ENCODE measurements at regions not wholly inside any gene's neighbourhood (a gene's known extent, or its start where the extent isn't known, plus 50 kb on each side); places are given as distances from the start of the nearest gene placed in this dataset.

GRCh38 chr18:37702841-37703240 lies 137.2 kb upstream of the CELF4 start:
- no peaks in the 10 kb centered on the region for H3K79me2 ChIP-seq (ENCODE audit: insufficient read depth, low read length)
- H3K27ac ChIP-seq (ENCODE audit: low read depth, low read length, poor library complexity, severe bottlenecking): no peak overlapping the region
- no peaks in the 10 kb centered on the region for H3K9me2 ChIP-seq (ENCODE audit: low read depth, low read length)
- H4K20me1 ChIP-seq (ENCODE audit: insufficient read depth, low read length): no peaks in the 10 kb centered on the region
- H3K4me3 ChIP-seq (ENCODE audit: low read depth, low read length, poor library complexity, severe bottlenecking): no peak overlapping the region
- H3K4me1 ChIP-seq (ENCODE audit: insufficient read depth, low read length, severe bottlenecking): no peaks in the 10 kb centered on the region
- no peaks in the 10 kb centered on the region for H3K36me3 ChIP-seq (ENCODE audit: insufficient read depth, low read length)
- H3K4me2 ChIP-seq (ENCODE audit: low read length): no peak overlapping the region
- H3K9me3 ChIP-seq (ENCODE audit: low read length): no peaks in the 10 kb centered on the region
- H3K27me3 ChIP-seq (ENCODE audit: insufficient read depth, low read length): no peaks in the 10 kb centered on the region
- no peak overlapping the region for H3K9ac ChIP-seq (ENCODE audit: low read length)
- H2AFZ ChIP-seq (ENCODE audit: low read length): no peak overlapping the region
- TF ChIP-seq, protein P1, sequence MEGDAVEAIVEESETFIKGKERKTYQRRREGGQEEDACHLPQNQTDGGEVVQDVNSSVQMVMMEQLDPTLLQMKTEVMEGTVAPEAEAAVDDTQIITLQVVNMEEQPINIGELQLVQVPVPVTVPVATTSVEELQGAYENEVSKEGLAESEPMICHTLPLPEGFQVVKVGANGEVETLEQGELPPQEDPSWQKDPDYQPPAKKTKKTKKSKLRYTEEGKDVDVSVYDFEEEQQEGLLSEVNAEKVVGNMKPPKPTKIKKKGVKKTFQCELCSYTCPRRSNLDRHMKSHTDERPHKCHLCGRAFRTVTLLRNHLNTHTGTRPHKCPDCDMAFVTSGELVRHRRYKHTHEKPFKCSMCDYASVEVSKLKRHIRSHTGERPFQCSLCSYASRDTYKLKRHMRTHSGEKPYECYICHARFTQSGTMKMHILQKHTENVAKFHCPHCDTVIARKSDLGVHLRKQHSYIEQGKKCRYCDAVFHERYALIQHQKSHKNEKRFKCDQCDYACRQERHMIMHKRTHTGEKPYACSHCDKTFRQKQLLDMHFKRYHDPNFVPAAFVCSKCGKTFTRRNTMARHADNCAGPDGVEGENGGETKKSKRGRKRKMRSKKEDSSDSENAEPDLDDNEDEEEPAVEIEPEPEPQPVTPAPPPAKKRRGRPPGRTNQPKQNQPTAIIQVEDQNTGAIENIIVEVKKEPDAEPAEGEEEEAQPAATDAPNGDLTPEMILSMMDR (IDR thresholded peaks at IDR 0.05; ENCODE audit: low read length): no peak
- TF ChIP-seq EZH2 (IDR thresholded peaks at IDR 0.05; ENCODE audit: borderline replicate concordance, low read length): no peak
- no peaks in the 10 kb centered on the region for H3F3A ChIP-seq (ENCODE audit: insufficient read depth, low read length)

DNA sequence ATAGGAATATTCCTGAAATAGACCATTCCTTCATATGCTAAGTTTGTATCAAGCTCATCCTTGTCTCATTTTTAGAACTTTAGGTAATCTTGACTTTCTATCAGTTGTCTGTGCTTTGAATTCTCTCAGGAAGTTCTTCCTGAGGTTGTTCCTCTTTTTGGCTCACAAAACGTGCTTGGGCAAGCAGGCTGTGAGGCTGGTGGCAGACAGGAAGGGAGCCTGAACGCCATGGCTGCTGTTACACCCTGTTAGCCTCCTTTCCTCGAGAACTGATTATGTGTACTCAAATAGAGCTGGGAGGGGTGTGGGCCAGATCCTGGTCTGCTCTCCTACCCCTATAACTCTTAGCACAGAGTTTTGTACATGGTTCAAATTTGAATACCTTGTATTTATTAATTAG lies 136.4 kb upstream of the CELF4 start:
- Histone ChIP-seq H3K9me3 (ENCODE audit: low read length) (no peaks in the 10 kb centered on the region), H3K27me3 (ENCODE audit: insufficient read depth, low read length) (no peaks in the 10 kb centered on the region), H3K9ac (ENCODE audit: low read length) (no peak overlapping the region), H3F3A (ENCODE audit: insufficient read depth, low read length) (no peaks in the 10 kb centered on the region), H3K27ac (ENCODE audit: low read depth, low read length, poor library complexity, severe bottlenecking) (no peak overlapping the region), H3K4me3 (ENCODE audit: low read depth, low read length, poor library complexity, severe bottlenecking) (no peak overlapping the region), H4K20me1 (ENCODE audit: insufficient read depth, low read length) (no peaks in the 10 kb centered on the region), H3K36me3 (ENCODE audit: insufficient read depth, low read length) (no peaks in the 10 kb centered on the region), H3K4me1 (ENCODE audit: insufficient read depth, low read length, severe bottlenecking) (no peaks in the 10 kb centered on the region), H3K4me2 (ENCODE audit: low read length) (no peak overlapping the region), H3K9me2 (ENCODE audit: low read depth, low read length) (no peaks in the 10 kb centered on the region), H2AFZ (ENCODE audit: low read length) (no peak overlapping the region), H3K79me2 (ENCODE audit: insufficient read depth, low read length) (no peaks in the 10 kb centered on the region)
- TF ChIP-seq EZH2 (IDR thresholded peaks at IDR 0.05; ENCODE audit: borderline replicate concordance, low read length): no peak
- TF ChIP-seq, protein P1 (IDR thresholded peaks at IDR 0.05; ENCODE audit: low read length): no peak

DNA sequence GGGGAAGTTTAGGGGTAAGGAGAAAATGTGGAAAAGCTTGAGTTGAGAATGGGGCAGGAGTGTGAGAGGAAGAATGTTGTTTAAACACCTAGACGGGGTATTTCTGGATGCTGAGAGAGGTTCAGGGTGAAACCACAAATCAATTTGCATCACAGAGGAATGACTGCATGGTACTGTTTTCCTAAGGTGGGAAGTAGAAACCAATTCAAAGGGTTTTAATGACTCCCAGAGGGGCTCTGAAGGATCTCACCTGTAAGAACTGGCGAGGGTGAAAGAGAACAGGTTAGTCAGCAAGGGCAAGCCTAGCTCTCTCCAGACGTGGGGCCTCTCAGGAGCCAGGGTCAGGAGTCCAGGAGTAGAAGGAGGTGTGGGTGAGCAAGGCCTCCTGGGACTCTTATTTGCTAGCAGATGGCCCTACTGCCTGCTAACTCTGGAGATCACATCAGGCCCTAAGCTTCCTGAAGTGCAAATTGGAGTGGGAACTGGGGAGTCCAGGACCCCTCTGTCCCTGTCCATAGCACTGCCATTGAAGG lies 133.0 kb upstream of the CELF4 start:
- Histone ChIP-seq H3F3A (ENCODE audit: insufficient read depth, low read length) (no peaks in the 10 kb centered on the region), H3K79me2 (ENCODE audit: insufficient read depth, low read length) (no peaks in the 10 kb centered on the region), H3K4me1 (ENCODE audit: insufficient read depth, low read length, severe bottlenecking) (no peaks in the 10 kb centered on the region), H3K4me2 (ENCODE audit: low read length) (no peak overlapping the region), H2AFZ (ENCODE audit: low read length) (no peak overlapping the region), H3K9me3 (ENCODE audit: low read length) (no peaks in the 10 kb centered on the region), H3K9ac (ENCODE audit: low read length) (no peak overlapping the region), H3K36me3 (ENCODE audit: insufficient read depth, low read length) (no peaks in the 10 kb centered on the region), H3K27me3 (ENCODE audit: insufficient read depth, low read length) (no peaks in the 10 kb centered on the region), H3K27ac (ENCODE audit: low read depth, low read length, poor library complexity, severe bottlenecking) (no peak overlapping the region), H3K4me3 (ENCODE audit: low read depth, low read length, poor library complexity, severe bottlenecking) (no peak overlapping the region), H4K20me1 (ENCODE audit: insufficient read depth, low read length) (no peaks in the 10 kb centered on the region), H3K9me2 (ENCODE audit: low read depth, low read length) (no peaks in the 10 kb centered on the region)
- TF ChIP-seq, protein P1 (IDR thresholded peaks at IDR 0.05; ENCODE audit: low read length): no peak
- no peak for TF ChIP-seq EZH2 (IDR thresholded peaks at IDR 0.05; ENCODE audit: borderline replicate concordance, low read length)
